ENCODE measurements at regions not wholly inside any gene's neighbourhood (a gene's known extent, or its start where the extent isn't known, plus 50 kb on each side); places are given as distances from the start of the nearest gene placed in this dataset.
"Not testable (repeated sequence)": the region's sequence is repeated elsewhere in the genome, so short reads cannot be mapped to it uniquely, and the experiment has no call there.

DNA sequence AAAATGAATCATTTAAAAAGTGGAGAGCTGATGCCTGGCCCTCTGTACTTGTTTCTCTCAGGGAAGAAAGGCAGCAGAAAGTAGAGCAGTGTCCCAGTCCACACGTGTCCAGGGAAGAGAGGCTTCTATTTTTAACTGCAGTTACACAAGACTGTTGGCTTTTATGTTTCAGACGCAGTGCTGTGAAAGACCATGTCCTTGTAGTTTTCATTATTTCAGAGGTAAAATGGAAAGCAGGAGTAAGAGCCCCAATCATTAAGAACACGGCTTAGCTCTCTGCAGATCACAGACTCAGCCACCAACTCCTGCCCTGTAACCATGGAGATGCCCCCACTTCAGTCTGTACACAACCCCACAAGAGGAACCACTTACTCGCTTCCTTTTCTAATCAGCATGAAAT lies 336.3 kb downstream of the DAD1 start:
- DNase-seq (ENCODE audit: low read depth in 2 of 2), result no peak

GRCh38 chr14:22251090-22251489 lies 337.9 kb downstream of the DAD1 start:
- DNase-seq (ENCODE audit: low read depth in 2 of 2), result no peak

- no peak for DNase-seq (ENCODE audit: low read depth in 2 of 2)
These were observed 339.3 kb downstream of the DAD1 start for GRCh38 chr14:22249770-22250169.

- DNase-seq (ENCODE audit: low read depth in 2 of 2), result no peak
These were observed 344.9 kb downstream of the DAD1 start for GRCh38 chr14:22243971-22244581.

- not testable (repeated sequence) for DNase-seq (ENCODE audit: low read depth in 2 of 2)
These were observed 350.7 kb downstream of the DAD1 start for GRCh38 chr14:22238320-22238719.

- DNase-seq (ENCODE audit: low read depth in 2 of 2), result no peak
These were observed 355.6 kb downstream of the DAD1 start for GRCh38 chr14:22233377-22233776.

GRCh38 chr14:22232933-22233332 lies 356.1 kb downstream of the DAD1 start:
- no peak for DNase-seq (ENCODE audit: low read depth in 2 of 2)

DNA sequence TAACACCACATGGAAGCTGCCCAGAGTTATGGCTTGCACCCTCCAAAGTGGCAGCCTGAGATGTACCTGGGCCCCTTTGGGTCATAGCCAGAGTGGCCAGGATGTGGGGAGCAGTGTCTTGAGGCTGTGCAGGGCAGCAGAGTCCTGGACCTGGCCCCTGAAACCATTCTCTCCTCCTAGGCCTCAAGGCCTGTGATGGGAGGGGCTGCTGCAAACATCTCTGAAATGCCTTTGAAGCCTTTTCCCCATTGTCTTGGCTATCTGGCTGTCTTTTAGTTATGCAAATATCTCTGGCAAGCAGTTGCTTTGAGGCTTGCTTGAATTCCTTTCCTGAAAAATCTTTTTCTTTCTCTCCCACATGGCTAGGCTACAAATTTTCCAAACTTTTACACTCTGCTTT lies 356.5 kb downstream of the DAD1 start:
- no peak for DNase-seq (ENCODE audit: low read depth in 2 of 2)

GRCh38 chr14:22231018-22231417 lies 358.0 kb downstream of the DAD1 start:
- no peak for DNase-seq (ENCODE audit: low read depth in 2 of 2)

- no peak for DNase-seq (ENCODE audit: low read depth in 2 of 2)
These were observed 358.5 kb downstream of the DAD1 start for GRCh38 chr14:22230517-22230916.

DNA sequence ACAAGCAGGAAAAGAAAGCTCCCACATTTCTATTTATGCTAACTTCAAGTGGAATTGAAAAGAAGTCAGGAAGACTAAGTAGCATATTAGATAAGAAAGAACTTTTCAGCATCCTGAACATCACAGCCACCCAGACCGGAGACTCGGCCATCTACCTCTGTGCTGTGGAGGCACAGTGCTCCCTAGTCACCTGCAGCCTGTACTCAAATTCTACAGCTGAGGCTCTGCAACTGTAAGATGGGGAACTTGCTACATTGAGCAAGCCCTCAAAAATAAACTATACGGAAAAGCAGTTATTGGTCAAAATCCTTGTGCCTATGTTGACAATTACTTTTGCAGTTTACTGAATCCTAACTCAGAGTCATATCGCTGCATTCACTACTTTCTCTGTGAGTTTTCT lies 361.9 kb downstream of the DAD1 start:
- DNase-seq (ENCODE audit: low read depth in 2 of 2), result no peak

DNA sequence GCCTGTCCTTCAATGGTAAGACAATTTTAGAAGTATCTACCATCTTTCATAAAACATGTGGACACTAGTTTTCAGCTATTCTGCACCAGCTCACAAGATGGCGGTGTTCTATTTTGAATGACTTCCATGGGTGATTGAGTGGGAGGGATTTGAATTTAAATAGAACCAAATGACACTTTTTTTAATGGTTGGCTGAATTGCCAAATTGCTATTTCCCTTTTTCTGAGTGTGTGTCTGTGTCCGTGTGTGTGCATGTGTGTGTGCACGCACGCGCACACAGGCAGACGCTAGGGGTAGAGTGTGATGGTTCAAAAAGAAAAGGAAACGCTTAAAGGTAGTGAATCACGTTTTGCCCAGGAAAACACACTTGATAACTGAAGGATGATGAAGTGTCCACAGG lies 362.6 kb downstream of the DAD1 start:
- DNase-seq (ENCODE audit: low read depth in 2 of 2), result no peak

GRCh38 chr14:22225516-22226140 lies 363.4 kb downstream of the DAD1 start:
- no peak for DNase-seq (ENCODE audit: low read depth in 2 of 2)

- DNase-seq (ENCODE audit: low read depth in 2 of 2), result no peak
These were observed 367.5 kb downstream of the DAD1 start for GRCh38 chr14:22221508-22221907.

- no peak for DNase-seq (ENCODE audit: low read depth in 2 of 2)
These were observed 368.6 kb downstream of the DAD1 start for GRCh38 chr14:22220427-22220826.

GRCh38 chr14:22218728-22219127 lies 370.3 kb downstream of the DAD1 start:
- DNase-seq (ENCODE audit: low read depth in 2 of 2), result no peak

DNA sequence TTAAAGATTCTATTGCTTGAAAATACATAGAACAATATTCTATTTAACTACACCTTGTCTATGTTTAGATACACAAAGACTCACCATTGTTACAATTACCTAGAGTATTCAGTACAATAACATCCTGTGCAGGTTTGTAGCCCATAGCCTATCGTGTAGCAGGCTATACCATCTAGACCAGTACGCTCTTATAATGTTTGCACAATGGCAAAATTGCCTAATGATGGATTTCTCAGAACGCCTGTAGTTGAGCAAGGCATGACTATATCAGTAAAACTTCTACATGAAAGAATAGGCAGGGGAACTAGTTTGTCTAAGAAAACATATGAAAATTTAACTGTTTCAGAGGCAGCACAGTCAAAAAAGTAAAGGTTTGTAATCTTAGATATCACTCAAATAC lies 375.9 kb downstream of the DAD1 start:
- no peak for DNase-seq (ENCODE audit: low read depth in 2 of 2)

DNA sequence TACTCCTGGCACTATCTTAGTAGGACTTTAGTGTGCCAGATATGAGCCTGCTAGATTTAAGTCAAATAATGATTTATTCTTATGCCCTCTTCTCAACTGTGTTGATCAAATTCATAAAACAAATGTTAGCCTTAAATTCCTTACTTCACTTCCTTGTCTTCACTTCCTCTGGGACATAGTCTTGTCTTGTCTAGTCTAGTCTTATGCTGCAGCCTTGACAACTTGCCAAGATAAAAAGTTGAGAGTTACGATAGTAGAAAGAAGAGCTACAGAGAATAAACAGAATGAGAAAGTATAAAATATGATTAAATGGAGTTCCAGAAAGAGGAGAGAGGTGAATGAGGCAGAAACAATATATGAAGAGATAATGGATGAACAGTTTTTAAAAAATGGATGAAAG lies 378.1 kb downstream of the DAD1 start:
- DNase-seq (ENCODE audit: low read depth in 2 of 2), result no peak

DNA sequence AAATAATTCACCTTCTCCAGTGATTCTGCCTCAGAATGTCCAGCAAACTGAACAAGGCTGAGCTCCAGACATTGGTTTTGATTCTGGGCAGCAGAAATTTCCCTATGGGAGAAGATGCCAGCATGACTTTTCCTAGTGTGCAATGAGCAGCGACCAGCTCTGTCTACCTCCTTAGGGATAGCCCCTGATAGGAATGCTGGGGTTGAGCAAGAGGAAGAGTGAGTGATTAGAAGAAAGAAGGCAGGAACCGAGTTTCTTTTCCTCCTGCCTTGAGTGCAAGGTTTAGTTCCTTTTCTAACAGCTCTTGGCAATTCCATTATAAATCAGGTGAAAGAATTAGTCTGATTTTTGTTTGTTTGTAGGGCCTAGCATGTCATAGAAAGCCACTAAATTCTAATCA lies 379.0 kb downstream of the DAD1 start:
- no peak for DNase-seq (ENCODE audit: low read depth in 2 of 2)

- DNase-seq (ENCODE audit: low read depth in 2 of 2), result no peak
These were observed 386.0 kb downstream of the DAD1 start for GRCh38 chr14:22203036-22203435.

GRCh38 chr14:22202313-22202712 lies 386.7 kb downstream of the DAD1 start:
- no peak for DNase-seq (ENCODE audit: low read depth in 2 of 2)

GRCh38 chr14:22200977-22201605 lies 387.9 kb downstream of the DAD1 start:
- no peak for DNase-seq (ENCODE audit: low read depth in 2 of 2)

DNA sequence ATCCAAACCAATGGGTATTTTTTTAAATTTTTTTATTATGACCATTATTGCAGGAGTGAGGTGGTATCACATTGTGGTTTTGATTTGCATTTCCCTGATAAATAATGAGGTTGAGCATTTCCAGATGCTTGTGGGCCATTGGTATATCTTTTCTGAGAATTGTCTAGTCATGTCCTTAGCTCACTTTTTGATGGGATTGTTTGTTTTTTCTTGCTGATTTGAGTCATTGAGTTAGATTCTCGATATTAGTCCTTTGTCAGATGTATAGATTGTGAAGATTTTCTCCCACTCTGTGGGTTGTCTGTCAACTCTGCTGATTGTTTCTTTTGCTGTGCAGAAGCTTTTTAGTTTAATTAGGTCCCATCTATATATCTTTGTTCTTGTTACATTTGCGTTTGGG lies 388.9 kb downstream of the DAD1 start:
- not testable (repeated sequence) for DNase-seq (ENCODE audit: low read depth in 2 of 2)

GRCh38 chr14:22194664-22195063 lies 394.4 kb downstream of the DAD1 start:
- no peak for DNase-seq (ENCODE audit: low read depth in 2 of 2)

Measured in stimulated activated CD8-positive, alpha-beta memory T cell treated with anti-CD3 and anti-CD28 coated beads, Interleukin-2, amount 100 ng/mL, for 48 hours (primary cell).